NB4 (cell line): ENCODE measurements at regions not wholly inside any gene's neighbourhood (a gene's known extent, or its start where the extent isn't known, plus 50 kb on each side); places are given as distances from the start of the nearest gene placed in this dataset.

ENCODE experiments used
- DNase-seq: peaks from one replicate; pipeline ENCODE4 v3.0.0; 2010; ENCODE audit warnings: low read depth
- H3K4me3 ChIP-seq: one replicate; pipeline ENCODE4 v1.5.1; 2011; ENCODE audit warnings: mild to moderate bottlenecking, low read depth, low read length, moderate library complexity
- MYC ChIP-seq: IDR thresholded peaks from 2 replicates; pipeline ENCODE4 v1.6.1; 2011; ENCODE audit warnings: low read depth, low read length
- POLR2A ChIP-seq: IDR thresholded peaks from 2 replicates; pipeline ENCODE4 v1.6.1; 2011; ENCODE audit warnings: mild to moderate bottlenecking; ENCODE audit not compliant: insufficient read length; ENCODE audit errors: extremely low read depth
- TF ChIP-seq, protein P1 (sequence below): IDR thresholded peaks from 2 replicates; pipeline ENCODE4 v1.6.1; 2011; ENCODE audit warnings: low read depth, low read length
- TF ChIP-seq, protein P2 (sequence below): IDR thresholded peaks from one replicate; pipeline ENCODE4 v1.5.1; 2012; ENCODE audit warnings: low read depth, low read length

GRCh38 chrX:9338986-9339385 is 125.9 kb upstream of the TBL1X start:
- no peak overlapping the region for H3K4me3 ChIP-seq
- no peak for DNase-seq
- no peak for TF ChIP-seq MYC
- TF ChIP-seq, protein P1, sequence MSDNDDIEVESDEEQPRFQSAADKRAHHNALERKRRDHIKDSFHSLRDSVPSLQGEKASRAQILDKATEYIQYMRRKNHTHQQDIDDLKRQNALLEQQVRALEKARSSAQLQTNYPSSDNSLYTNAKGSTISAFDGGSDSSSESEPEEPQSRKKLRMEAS = no peak
- no peak for TF ChIP-seq POLR2A
- TF ChIP-seq, protein P2, sequence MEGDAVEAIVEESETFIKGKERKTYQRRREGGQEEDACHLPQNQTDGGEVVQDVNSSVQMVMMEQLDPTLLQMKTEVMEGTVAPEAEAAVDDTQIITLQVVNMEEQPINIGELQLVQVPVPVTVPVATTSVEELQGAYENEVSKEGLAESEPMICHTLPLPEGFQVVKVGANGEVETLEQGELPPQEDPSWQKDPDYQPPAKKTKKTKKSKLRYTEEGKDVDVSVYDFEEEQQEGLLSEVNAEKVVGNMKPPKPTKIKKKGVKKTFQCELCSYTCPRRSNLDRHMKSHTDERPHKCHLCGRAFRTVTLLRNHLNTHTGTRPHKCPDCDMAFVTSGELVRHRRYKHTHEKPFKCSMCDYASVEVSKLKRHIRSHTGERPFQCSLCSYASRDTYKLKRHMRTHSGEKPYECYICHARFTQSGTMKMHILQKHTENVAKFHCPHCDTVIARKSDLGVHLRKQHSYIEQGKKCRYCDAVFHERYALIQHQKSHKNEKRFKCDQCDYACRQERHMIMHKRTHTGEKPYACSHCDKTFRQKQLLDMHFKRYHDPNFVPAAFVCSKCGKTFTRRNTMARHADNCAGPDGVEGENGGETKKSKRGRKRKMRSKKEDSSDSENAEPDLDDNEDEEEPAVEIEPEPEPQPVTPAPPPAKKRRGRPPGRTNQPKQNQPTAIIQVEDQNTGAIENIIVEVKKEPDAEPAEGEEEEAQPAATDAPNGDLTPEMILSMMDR = no peak

GRCh38 chrX:9339603-9340491 is 125.0 kb upstream of the TBL1X start:
- no peak overlapping the region for H3K4me3 ChIP-seq
- TF ChIP-seq, protein P2 = no peak
- TF ChIP-seq, protein P1 = no peak
- TF ChIP-seq POLR2A (no peak), MYC (no peak)
- peak; percentile 40 for DNase-seq

DNA sequence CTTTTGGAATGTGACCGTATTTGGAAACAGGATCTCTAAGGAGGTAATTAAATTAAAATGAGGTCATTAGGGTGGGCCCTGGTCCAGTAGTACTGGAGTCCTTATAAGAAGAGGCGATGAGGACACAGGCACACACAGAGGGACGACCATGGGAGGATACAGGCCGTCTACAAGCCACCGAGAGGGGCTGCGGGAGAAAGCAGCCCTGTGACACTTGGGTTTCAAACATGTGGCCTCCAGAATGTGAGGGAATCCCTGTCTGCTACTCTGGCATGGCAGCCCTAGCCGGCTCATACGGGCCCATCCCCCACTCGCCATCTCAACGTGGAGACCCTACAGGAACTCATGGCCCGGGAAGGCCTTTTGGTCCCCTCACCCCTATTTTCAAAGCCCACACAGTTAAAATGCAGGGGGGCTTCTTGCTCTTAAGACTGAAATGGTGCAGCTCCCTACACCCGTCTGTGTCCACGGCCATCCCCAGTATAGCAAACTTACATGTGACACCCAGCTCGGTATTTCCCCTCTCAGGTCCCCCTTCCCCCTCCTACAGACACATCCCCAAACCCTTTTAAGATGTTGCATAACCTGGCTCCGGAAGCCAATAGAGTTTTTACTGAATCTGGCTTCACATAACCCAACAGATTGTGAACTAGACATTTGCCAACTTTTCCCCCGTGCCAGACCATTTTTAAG is 124.1 kb upstream of the TBL1X start:
- DNase-seq = peak; percentile 92
- H3K4me3 ChIP-seq = peak overlapping the region; percentile 53
- TF ChIP-seq POLR2A (peak; percentile 31), MYC (peak; percentile 88)
- TF ChIP-seq, protein P1 = peak; percentile 57
- TF ChIP-seq, protein P2 = no peak

- peak overlapping the region; percentile 53 for H3K4me3 ChIP-seq
- DNase-seq = peak; percentile 86
- TF ChIP-seq, protein P2 = no peak
- TF ChIP-seq MYC (no peak), POLR2A (no peak)
- TF ChIP-seq, protein P1 = no peak; the same call in 1 of the 2 replicates
These were observed 123.3 kb upstream of the TBL1X start for GRCh38 chrX:9341291-9342201.

DNA sequence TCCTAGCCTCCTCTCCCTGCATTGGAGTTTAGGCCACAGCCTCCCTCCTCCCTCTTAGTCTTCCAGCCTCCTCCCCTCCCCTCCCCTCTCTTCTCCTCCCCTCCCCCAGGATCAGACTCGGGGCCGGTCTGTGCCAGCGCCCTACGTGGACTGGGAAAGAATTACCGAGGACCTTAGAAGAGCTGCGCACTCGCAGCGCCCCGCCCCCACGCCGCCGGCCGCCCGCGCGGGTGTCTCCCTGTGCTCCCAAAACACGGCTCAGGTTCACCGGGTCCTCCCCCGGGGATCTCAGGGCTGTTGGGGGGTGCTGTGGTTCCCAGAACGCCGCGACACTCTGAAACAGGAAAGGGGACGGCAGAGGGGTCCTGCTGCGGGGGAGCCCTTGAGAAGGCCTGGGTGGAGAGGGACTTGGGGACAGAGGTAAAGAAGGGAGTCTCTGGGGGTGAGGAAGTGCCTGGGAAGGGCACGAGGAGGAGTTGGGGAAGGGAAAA is 122.3 kb upstream of the TBL1X start:
- peak overlapping the region; percentile 32 for H3K4me3 ChIP-seq
- no peak for TF ChIP-seq MYC
- TF ChIP-seq, protein P2 = no peak
- no peak for TF ChIP-seq POLR2A
- TF ChIP-seq, protein P1 = no peak
- peak; percentile 88 for DNase-seq
